Upper lobe of left lung (tissue), 4 donors: ENCODE measurements at regions not wholly inside any gene's neighbourhood (a gene's known extent, or its start where the extent isn't known, plus 50 kb on each side); places are given as distances from the start of the nearest gene placed in this dataset.

Experiments used
- EP300 ChIP-seq, 4 donors: sonication (generic); formaldehyde crosslinking; IDR thresholded peaks; one replicate each; pipeline ENCODE4 v1.5.1; 2017; ENCODE audit warnings: antibody characterized with exemption in 4 of 4, control low read depth in 2 of 4
- TF ChIP-seq, protein P1 (sequence below), 6 experiments: fragments of 450-650 bp in 4 of 6; fragments of 200-600 bp in 2 of 6; sonication (generic) in 2 of 6; IDR thresholded peaks; one replicate each; pipeline ENCODE4 v1.5.1; 2016 to 2019; ENCODE audit warnings: antibody characterized with exemption in 6 of 6

DNA sequence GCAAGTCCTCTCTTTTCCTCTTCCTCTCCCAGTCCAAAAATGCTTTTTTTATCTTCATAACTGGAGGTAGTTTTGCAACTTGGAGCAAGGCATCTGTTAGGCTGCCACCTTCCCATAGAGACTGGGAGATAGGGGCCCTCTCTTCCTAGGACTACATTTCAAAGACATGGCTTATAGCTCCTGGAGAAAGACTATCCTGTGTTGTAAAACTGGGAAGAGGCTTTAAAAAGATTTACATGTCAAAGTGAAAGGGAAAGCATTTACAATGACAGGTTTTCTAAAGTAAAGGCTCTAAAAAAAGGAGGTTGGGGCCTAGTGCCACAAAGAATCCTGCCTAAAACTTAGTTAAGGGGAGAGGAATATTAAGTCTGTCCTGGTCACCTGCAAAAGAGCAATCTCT, 82.2 kb upstream of the SEMA3E start:
- TF ChIP-seq, protein P1, sequence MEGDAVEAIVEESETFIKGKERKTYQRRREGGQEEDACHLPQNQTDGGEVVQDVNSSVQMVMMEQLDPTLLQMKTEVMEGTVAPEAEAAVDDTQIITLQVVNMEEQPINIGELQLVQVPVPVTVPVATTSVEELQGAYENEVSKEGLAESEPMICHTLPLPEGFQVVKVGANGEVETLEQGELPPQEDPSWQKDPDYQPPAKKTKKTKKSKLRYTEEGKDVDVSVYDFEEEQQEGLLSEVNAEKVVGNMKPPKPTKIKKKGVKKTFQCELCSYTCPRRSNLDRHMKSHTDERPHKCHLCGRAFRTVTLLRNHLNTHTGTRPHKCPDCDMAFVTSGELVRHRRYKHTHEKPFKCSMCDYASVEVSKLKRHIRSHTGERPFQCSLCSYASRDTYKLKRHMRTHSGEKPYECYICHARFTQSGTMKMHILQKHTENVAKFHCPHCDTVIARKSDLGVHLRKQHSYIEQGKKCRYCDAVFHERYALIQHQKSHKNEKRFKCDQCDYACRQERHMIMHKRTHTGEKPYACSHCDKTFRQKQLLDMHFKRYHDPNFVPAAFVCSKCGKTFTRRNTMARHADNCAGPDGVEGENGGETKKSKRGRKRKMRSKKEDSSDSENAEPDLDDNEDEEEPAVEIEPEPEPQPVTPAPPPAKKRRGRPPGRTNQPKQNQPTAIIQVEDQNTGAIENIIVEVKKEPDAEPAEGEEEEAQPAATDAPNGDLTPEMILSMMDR (IDR thresholded peaks at IDR 0.05): no peak
- no peak for TF ChIP-seq EP300 (IDR thresholded peaks at IDR 0.05)
